GM10248 (cell line): ENCODE measurements at regions not wholly inside any gene's neighbourhood (a gene's known extent, or its start where the extent isn't known, plus 50 kb on each side); places are given as distances from the start of the nearest gene placed in this dataset.

ENCODE experiments used
- CTCF ChIA-PET: fragments of 300-600 bp; sonication (Branson Sonifier 250); formaldehyde crosslinking; extraction: SDS; loops from one replicate; lab custom pipeline; 2021; ENCODE audit warnings: antibody characterized with exemption; lab: Yijun Ruan, JAX
- POLR2A ChIA-PET: fragments of 350-650 bp; sonication (Branson Sonifier 250); formaldehyde crosslinking; extraction: SDS; loops from one replicate; lab custom pipeline; 2020; ENCODE audit warnings: antibody characterized with exemption; lab: Yijun Ruan, JAX
- DNase-seq: peaks from one replicate; pipeline ENCODE4 v3.0.0; 2012; ENCODE audit errors: extremely low spot score
- CTCF ChIP-seq: IDR thresholded peaks from 2 replicates; pipeline ENCODE4 v1.5.1; 2012; ENCODE audit warnings: mild to moderate bottlenecking, low read depth; ENCODE audit errors: extremely low read depth, missing control alignments, control extremely low read depth

- DNase-seq: no peak
- CTCF ChIA-PET: no interaction called here
- POLR2A ChIA-PET: no interaction called here
- no peak for TF ChIP-seq CTCF
Observed at GRCh38 chr1:38303843-38304242, 257.2 kb upstream of the POU3F1 start.

GRCh38 chr1:38301040-38301439 lies 254.4 kb upstream of the POU3F1 start:
- TF ChIP-seq CTCF: no peak
- ChIA-PET CTCF (interaction anchor here (1.1 kb wide), 1 partner anchor 21 kb away, joined by 3 read pairs; no protein-coding TSS in a partner anchor), POLR2A (no interaction called here)
- no peak for DNase-seq

GRCh38 chr1:38300616-38301015 lies 254.0 kb upstream of the POU3F1 start:
- DNase-seq: no peak
- no peak for TF ChIP-seq CTCF
- POLR2A ChIA-PET: no interaction called here
- CTCF ChIA-PET: interaction anchor here (1.1 kb wide), 1 partner anchor 22 kb away, joined by 3 read pairs; no protein-coding TSS in a partner anchor

GRCh38 chr1:38297842-38298241 lies 251.2 kb upstream of the POU3F1 start:
- no peak for DNase-seq
- POLR2A ChIA-PET: no interaction called here
- CTCF ChIA-PET: no interaction called here
- TF ChIP-seq CTCF: no peak

GRCh38 chr1:38297246-38297645 lies 250.7 kb upstream of the POU3F1 start:
- no peak for DNase-seq
- POLR2A ChIA-PET: no interaction called here
- TF ChIP-seq CTCF: no peak
- CTCF ChIA-PET: interaction anchor here (1.5 kb wide), 1 partner anchor 11 kb away, joined by 4 read pairs; no protein-coding TSS in a partner anchor

- ChIA-PET CTCF (interaction anchor here (1.5 kb wide), 1 partner anchor 10 kb away, joined by 4 read pairs; no protein-coding TSS in a partner anchor), POLR2A (no interaction called here)
- no peak for TF ChIP-seq CTCF
- no peak for DNase-seq
Observed at GRCh38 chr1:38296047-38296446, 249.5 kb upstream of the POU3F1 start.
